T-helper 1 cell treated with Interleukin-12 subunit alpha and Interleukin-12 subunit beta and Interleukin-4 antibody, amounts not matched to agents 30 ng/mL and 1 ng/mL, for 36 hours (primary cell): ENCODE measurements at regions not wholly inside any gene's neighbourhood (a gene's known extent, or its start where the extent isn't known, plus 50 kb on each side); places are given as distances from the start of the nearest gene placed in this dataset.
"Not testable (repeated sequence)": the region's sequence is repeated elsewhere in the genome, so short reads cannot be mapped to it uniquely, and the experiment has no call there.

Source experiments
- intact Hi-C: fragments of 100-400 bp; cut with micrococcal nuclease; formaldehyde crosslinking; loops from one replicate; pipeline ENCODE4 v1.15.1; 2024

GRCh38 chr14:106318700-106319099, 792.3 kb downstream of the TMEM121 start:
- intact Hi-C loops = no loop called here

DNA sequence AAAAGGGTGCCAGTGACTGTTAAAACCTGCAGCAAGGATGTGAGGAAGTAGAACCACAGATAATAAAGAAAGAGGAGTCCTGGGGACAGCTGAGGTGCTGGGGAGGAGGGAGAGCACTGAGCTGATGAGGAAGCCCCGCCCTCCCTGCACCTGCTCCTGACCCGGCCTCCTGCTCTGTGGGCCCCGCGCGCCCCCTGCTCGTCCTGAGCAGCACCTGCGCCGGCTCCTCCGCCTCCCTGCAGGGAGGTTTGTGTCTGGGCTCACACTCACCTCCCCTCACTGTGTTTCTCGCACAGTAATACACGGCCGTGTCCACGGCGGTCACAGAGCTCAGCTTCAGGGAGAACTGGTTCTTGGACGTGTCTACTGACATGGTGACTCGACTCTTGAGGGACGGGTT, 797.6 kb downstream of the TMEM121 start:
- intact Hi-C loops = not testable (repeated sequence)

DNA sequence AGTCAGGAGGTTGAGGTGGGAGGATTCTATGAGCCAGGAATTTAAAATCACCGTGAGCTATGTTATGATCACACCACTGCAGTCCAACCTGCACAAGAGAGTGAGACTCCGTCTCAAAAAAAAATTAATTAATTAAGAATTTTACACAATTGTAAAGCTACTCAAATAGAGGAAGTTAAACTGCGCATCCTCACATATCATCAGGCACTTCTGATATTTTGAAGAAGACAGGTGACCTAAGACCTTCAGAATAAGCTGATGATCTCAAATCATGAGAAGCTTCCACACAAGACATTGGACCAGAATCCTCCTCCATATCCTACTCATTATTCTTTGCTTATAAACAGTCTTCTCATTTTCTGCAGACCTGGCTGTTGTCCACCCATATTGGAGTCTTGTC, 800.9 kb downstream of the TMEM121 start:
- intact Hi-C loops = no loop called here

GRCh38 chr14:106327702-106328353, 801.4 kb downstream of the TMEM121 start:
- intact Hi-C loops = not testable (repeated sequence)

- intact Hi-C loops = loop anchor here (1.0 kb wide), 1 partner anchor 26 kb away; no protein-coding TSS in a partner anchor
These were observed 802.9 kb downstream of the TMEM121 start for GRCh38 chr14:106329243-106329642.

- intact Hi-C loops = loop anchor here (1.0 kb wide), 1 partner anchor 25 kb away; no protein-coding TSS in a partner anchor
These were observed 803.8 kb downstream of the TMEM121 start for GRCh38 chr14:106329987-106330774.

GRCh38 chr14:106334428-106335109, 808.2 kb downstream of the TMEM121 start:
- intact Hi-C loops = not testable (repeated sequence)

- intact Hi-C loops = not testable (repeated sequence)
These were observed 808.7 kb downstream of the TMEM121 start for GRCh38 chr14:106335110-106335429.

- intact Hi-C loops = not testable (repeated sequence)
These were observed 812.4 kb downstream of the TMEM121 start for GRCh38 chr14:106338775-106339174.

DNA sequence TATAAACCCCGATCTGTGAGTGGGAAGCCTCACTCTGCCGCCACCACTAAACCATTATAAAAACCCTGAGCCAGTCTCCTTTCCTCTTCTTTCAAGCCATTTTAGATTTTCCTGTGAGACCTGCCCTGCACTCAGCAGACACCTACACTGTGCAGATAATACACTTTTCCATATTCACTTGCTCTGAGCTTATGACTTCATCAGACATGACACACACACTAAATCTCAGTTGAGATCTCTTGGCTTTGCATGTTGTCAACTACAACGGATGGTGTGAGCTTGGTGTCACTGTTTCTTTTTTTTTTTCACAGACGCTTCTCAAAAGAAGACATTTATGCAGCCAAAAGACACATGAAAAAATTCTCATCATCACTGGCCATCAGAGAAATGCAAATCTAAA, 814.3 kb downstream of the TMEM121 start:
- intact Hi-C loops = not testable (repeated sequence)

- intact Hi-C loops = not testable (repeated sequence)
These were observed 814.8 kb downstream of the TMEM121 start for GRCh38 chr14:106341161-106341560.

DNA sequence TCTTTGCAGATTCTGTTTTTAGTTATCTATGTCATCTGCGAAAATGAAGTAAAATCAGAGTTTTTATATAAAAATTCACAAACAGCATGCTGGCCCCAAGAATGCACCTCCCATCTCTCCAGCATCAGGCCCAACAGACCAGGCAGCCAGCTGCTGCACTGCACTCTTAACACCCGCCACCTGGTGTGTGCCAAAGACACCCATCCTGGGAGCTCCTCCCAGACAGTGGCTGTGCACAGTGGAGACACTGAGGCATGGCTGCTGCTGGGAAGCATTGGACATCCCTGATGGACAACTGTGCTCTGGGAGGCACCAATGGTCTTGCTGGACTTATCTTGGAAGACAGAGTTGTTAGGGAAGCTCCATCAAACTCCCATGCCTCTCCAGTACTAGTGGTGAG, 817.2 kb downstream of the TMEM121 start:
- intact Hi-C loops = no loop called here

GRCh38 chr14:106344065-106344614, 817.8 kb downstream of the TMEM121 start:
- intact Hi-C loops = not testable (repeated sequence)

- intact Hi-C loops = not testable (repeated sequence)
These were observed 818.6 kb downstream of the TMEM121 start for GRCh38 chr14:106344791-106345479.

- intact Hi-C loops = no loop called here
These were observed 819.7 kb downstream of the TMEM121 start for GRCh38 chr14:106346084-106346483.

DNA sequence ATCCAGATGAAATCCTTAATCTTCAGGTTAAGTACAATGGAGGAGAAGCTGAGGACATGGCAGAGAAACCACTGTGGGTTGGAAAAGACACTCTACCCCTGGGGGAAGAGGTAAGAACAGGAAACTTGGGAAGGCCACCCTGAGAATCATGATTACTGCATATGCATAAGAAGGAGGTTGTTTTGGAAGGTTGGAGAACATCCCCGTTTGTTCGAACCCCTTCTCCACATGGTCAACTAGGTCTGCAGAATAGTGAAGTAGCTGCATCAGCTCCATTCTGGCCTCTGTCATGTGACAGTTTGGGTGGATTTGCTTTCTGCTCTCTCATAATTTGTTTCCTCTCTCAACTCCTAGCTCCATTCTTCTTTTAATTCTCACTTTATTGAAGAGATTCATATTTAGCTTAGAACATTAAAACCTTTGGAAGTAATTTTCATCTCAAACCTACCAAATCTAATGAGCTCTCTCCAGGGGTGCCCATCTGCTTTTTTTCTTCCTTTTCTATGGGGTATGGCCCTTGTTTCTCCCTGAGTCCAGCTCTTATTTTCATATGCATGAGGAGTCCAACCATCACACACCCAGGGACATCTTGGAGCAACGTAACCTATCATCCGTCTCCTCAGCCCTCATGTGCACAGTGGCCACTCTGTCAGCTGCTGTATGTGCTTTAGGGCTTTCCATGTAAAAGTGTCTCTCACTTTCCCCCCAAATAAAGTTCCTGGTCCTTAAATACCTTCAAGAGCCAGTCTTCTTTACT, 820.3 kb downstream of the TMEM121 start:
- intact Hi-C loops = no loop called here

- intact Hi-C loops = no loop called here
These were observed 821.0 kb downstream of the TMEM121 start for GRCh38 chr14:106347291-106347778.

DNA sequence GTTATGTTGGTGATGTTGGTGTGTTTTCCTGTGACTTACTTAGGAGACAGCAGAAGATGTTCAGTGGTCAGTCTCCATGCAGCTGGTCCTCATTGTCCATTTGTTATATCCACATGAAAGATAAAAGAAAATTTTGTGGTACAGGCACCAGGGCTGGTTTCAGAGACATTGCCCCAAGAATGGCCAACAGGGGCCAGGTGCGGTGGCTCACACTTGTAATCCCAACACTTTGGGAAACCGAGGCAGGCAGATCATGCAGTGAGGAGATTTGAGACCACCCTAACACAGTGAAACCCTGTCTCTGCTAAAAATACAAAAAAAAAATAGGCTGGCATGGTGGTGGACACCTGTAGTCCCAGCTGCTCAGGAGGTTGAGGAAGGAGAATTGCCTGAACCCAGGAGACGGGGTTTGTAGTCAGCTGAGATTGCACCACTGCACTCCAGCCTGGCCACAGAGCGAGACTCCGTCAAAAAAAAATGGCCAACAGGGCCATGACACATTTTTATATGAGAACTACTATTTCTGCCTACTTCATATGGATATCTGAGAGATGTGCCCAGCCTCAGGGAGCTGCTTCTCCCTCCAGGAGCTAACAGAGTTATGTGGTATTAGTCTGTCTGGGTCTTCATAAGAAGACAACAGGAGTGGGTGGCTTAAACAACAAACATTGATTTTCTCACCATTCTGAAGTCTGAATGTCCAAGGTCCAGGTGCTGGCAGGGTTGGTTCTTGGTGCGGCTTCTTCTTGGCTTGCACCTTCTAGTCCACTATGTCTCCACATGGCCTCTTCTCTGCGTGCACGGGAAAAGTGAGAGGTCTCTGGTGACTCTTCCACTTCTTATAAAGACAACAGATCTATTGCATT, 821.7 kb downstream of the TMEM121 start:
- intact Hi-C loops = no loop called here

GRCh38 chr14:106348873-106349540, 822.6 kb downstream of the TMEM121 start:
- intact Hi-C loops = not testable (repeated sequence)
